Prostate gland (tissue), 2 donors: ENCODE measurements at regions not wholly inside any gene's neighbourhood (a gene's known extent, or its start where the extent isn't known, plus 50 kb on each side); places are given as distances from the start of the nearest gene placed in this dataset.

ENCODE experiments used
- DNase-seq: peaks from one replicate; pipeline ENCODE4 v3.0.0-alpha.2; 2019; ENCODE audit warnings: low spot score
- H3K27ac ChIP-seq, 2 donors: fragments of 200-600 bp; sonication (generic); 2 replicates each; pipeline ENCODE4 v1.5.1; 2017 to 2019
- H3K27me3 ChIP-seq: fragments of 200-600 bp; sonication (generic); replicated peaks from 2 replicates; pipeline ENCODE4 v1.5.1; 2019; ENCODE audit not compliant: insufficient read depth
- H3K36me3 ChIP-seq, 2 donors: fragments of 200-600 bp; sonication (generic); 1 replicate in 1 of 2; 2 replicates in 1 of 2; pipeline versions ENCODE4 v1.5.1 to v1.8.1; 2017 to 2019
- H3K4me1 ChIP-seq: fragments of 200-600 bp; sonication (generic); replicated peaks from 2 replicates; pipeline ENCODE4 v1.5.1; 2019
- H3K4me3 ChIP-seq, 2 donors: fragments of 200-600 bp; sonication (generic); 2 replicates each; pipeline ENCODE4 v1.5.1; 2017 to 2019
- H3K9me3 ChIP-seq: fragments of 200-600 bp; sonication (generic); 2 replicates; pipeline ENCODE4 v1.5.1; 2017
- CTCF ChIP-seq, 4 experiments: fragments of 200-600 bp in 2 of 4; fragments of 450-650 bp in 2 of 4; sonication (generic) in 2 of 4; IDR thresholded peaks; 1 replicate in 3 of 4; 2 replicates in 1 of 4; pipeline ENCODE4 v1.5.1; 2016 to 2019; ENCODE audit warnings: antibody characterized with exemption in 4 of 4, mild to moderate bottlenecking in 2 of 4, moderate library complexity in 2 of 4
- POLR2A ChIP-seq: fragments of 450-650 bp; IDR thresholded peaks from one replicate; pipeline ENCODE4 v1.6.1; 2016; ENCODE audit warnings: antibody characterized with exemption, mild to moderate bottlenecking
- POLR2AphosphoS5 ChIP-seq: sonication (generic); formaldehyde crosslinking; IDR thresholded peaks from one replicate; pipeline ENCODE4 v1.6.1; 2017; ENCODE audit warnings: antibody characterized with exemption
- WGBS: methylation state at CpG from one replicate; pipeline ENCODE4 v1.1.5; 2018; 5-methylcytosine and 5-hydroxymethylcytosine counted together
- intact Hi-C: fragments of 100-400 bp; cut with DNase I; formaldehyde crosslinking; loops from one replicate; pipeline ENCODE4 v1.14.2; 2022

GRCh38 chr2:4180631-4181030, 477.3 kb downstream of the DCDC2C start:
- H3K36me3 ChIP-seq, result no peaks in the 10 kb centered on the region
- no peak overlapping the region for H3K4me3 ChIP-seq
- WGBS, result 82% methylated on average over 2 of the region's 2 CpGs
- H3K9me3 ChIP-seq, result no peaks in the 10 kb centered on the region
- no peaks in the 10 kb centered on the region for H3K4me1 ChIP-seq
- H3K27ac ChIP-seq, result no peak overlapping the region
- no peak for DNase-seq
- TF ChIP-seq POLR2AphosphoS5, result no peak
- TF ChIP-seq CTCF (IDR thresholded peaks at IDR 0.05), result no peak
- TF ChIP-seq POLR2A, result no peak
- intact Hi-C loops, result no loop called here
- no peaks in the 10 kb centered on the region for H3K27me3 ChIP-seq

GRCh38 chr2:4181062-4181461, 477.7 kb downstream of the DCDC2C start:
- no peaks in the 10 kb centered on the region for H3K36me3 ChIP-seq
- no peak for TF ChIP-seq CTCF (IDR thresholded peaks at IDR 0.05)
- TF ChIP-seq POLR2A, result no peak
- TF ChIP-seq POLR2AphosphoS5, result no peak
- H3K4me3 ChIP-seq, result no peak overlapping the region
- H3K27me3 ChIP-seq, result no peaks in the 10 kb centered on the region
- no peaks in the 10 kb centered on the region for H3K9me3 ChIP-seq
- intact Hi-C loops, result no loop called here
- no peaks in the 10 kb centered on the region for H3K4me1 ChIP-seq
- DNase-seq, result no peak
- H3K27ac ChIP-seq, result no peak overlapping the region
- WGBS, result 83% methylated on average over 1 of the region's 1 CpG

GRCh38 chr2:4188561-4188960, 485.2 kb downstream of the DCDC2C start:
- Histone ChIP-seq H3K36me3 (no peaks in the 10 kb centered on the region), H3K9me3 (no peaks in the 10 kb centered on the region), H3K4me1 (no peaks in the 10 kb centered on the region), H3K27me3 (no peaks in the 10 kb centered on the region), H3K27ac (no peak overlapping the region), H3K4me3 (no peak overlapping the region)
- WGBS, result 87% methylated on average over 2 of the region's 2 CpGs
- no peak for DNase-seq
- TF ChIP-seq POLR2AphosphoS5 (no peak), CTCF (IDR thresholded peaks at IDR 0.05) (no peak), POLR2A (no peak)
- intact Hi-C loops, result no loop called here

GRCh38 chr2:4190548-4190947, 487.2 kb downstream of the DCDC2C start:
- H3K9me3 ChIP-seq, result no peaks in the 10 kb centered on the region
- H3K36me3 ChIP-seq, result no peaks in the 10 kb centered on the region
- H3K4me1 ChIP-seq, result no peaks in the 10 kb centered on the region
- 58% methylated on average over 5 of the region's 5 CpGs for WGBS
- intact Hi-C loops, result no loop called here
- H3K27ac ChIP-seq, result no peak overlapping the region
- no peak for DNase-seq
- no peaks in the 10 kb centered on the region for H3K27me3 ChIP-seq
- H3K4me3 ChIP-seq, result no peak overlapping the region
- no peak for TF ChIP-seq POLR2A

- no peak for TF ChIP-seq POLR2A
- TF ChIP-seq POLR2AphosphoS5, result no peak
- TF ChIP-seq CTCF (IDR thresholded peaks at IDR 0.05), result no peak
- Histone ChIP-seq H3K4me3 (no peak overlapping the region), H3K27ac (no peak overlapping the region), H3K9me3 (no peaks in the 10 kb centered on the region), H3K27me3 (no peaks in the 10 kb centered on the region), H3K4me1 (no peaks in the 10 kb centered on the region), H3K36me3 (no peaks in the 10 kb centered on the region)
- no peak for DNase-seq
- intact Hi-C loops, result no loop called here
- whole genome bisulfite sequencing, result 95% methylated on average over 2 of the region's 2 CpGs
These were observed 488.7 kb downstream of the DCDC2C start for GRCh38 chr2:4192119-4192518.
